Tibial artery (tissue), 4 donors: ENCODE measurements at regions not wholly inside any gene's neighbourhood (a gene's known extent, or its start where the extent isn't known, plus 50 kb on each side); places are given as distances from the start of the nearest gene placed in this dataset.
"Not testable (repeated sequence)": the region's sequence is repeated elsewhere in the genome, so short reads cannot be mapped to it uniquely, and the experiment has no call there.

Source experiments
- DNase-seq, 2 donors: peaks; one replicate each; pipeline ENCODE4 v3.0.0-alpha.2; 2019
- H3K27ac ChIP-seq, 2 donors: fragments of 200-600 bp; sonication (generic) in 1 of 2; 1 replicate in 1 of 2; 2 replicates in 1 of 2; pipeline ENCODE4 v1.5.1; 2018 to 2019; ENCODE audit warnings: mild to moderate bottlenecking in 1 of 2
- H3K27me3 ChIP-seq, 2 donors: fragments of 200-600 bp; sonication (generic) in 1 of 2; one replicate each; pipeline versions ENCODE4 v1.5.1 to v1.6.0; 2016 to 2019
- H3K36me3 ChIP-seq, 3 donors: fragments of 200-600 bp; sonication (generic) in 2 of 3; one replicate each; pipeline ENCODE4 v1.5.1; 2016 to 2019; ENCODE audit warnings: mild to moderate bottlenecking in 2 of 3
- H3K4me1 ChIP-seq, 4 donors: fragments of 200-600 bp; sonication (generic) in 2 of 4; 1 replicate in 3 of 4; 2 replicates in 1 of 4; pipeline ENCODE4 v1.5.1; 2016 to 2019
- H3K4me3 ChIP-seq, 2 donors: fragments of 200-600 bp; sonication (generic) in 1 of 2; 1 replicate in 1 of 2; 2 replicates in 1 of 2; pipeline ENCODE4 v1.5.1; 2018 to 2019; ENCODE audit warnings: mild to moderate bottlenecking in 2 of 2
- H3K9me3 ChIP-seq, 3 donors: fragments of 200-600 bp; sonication (generic) in 1 of 3; one replicate each; pipeline ENCODE4 v1.5.1; 2016 to 2019
- CTCF ChIP-seq, 2 experiments: fragments of 200-600 bp in 1 of 2; fragments of 450-650 bp in 1 of 2; IDR thresholded peaks; one replicate each; pipeline ENCODE4 v1.5.1; 2017 to 2019; ENCODE audit warnings: antibody characterized with exemption in 2 of 2, mild to moderate bottlenecking in 1 of 2, moderate library complexity in 1 of 2
- intact Hi-C: fragments of 100-400 bp; cut with DNase I; formaldehyde crosslinking; loops from one replicate; pipeline ENCODE4 v1.15.0; 2023; ENCODE audit warnings: low total_unique reads

GRCh38 chr9:82052081-82052480 lies 63.5 kb downstream of the SPATA31D1 start:
- no peaks in the 10 kb centered on the region for H3K36me3 ChIP-seq
- no peaks in the 10 kb centered on the region for H3K27me3 ChIP-seq
- no peak overlapping the region for H3K4me3 ChIP-seq
- no peaks in the 10 kb centered on the region for H3K4me1 ChIP-seq
- DNase-seq, result no peak
- no peak overlapping the region for H3K27ac ChIP-seq
- H3K9me3 ChIP-seq, result no peaks in the 10 kb centered on the region
- intact Hi-C loops, result no loop called here
- TF ChIP-seq CTCF (IDR thresholded peaks at IDR 0.05), result no peak

GRCh38 chr9:82054264-82055015 lies 65.9 kb downstream of the SPATA31D1 start:
- no peak for TF ChIP-seq CTCF (IDR thresholded peaks at IDR 0.05)
- H3K27ac ChIP-seq, result no peak overlapping the region
- no peaks in the 10 kb centered on the region for H3K27me3 ChIP-seq
- H3K9me3 ChIP-seq, result no peaks in the 10 kb centered on the region
- intact Hi-C loops, result no loop called here
- no peak overlapping the region for H3K4me3 ChIP-seq
- no peaks in the 10 kb centered on the region for H3K36me3 ChIP-seq
- DNase-seq, result no peak
- H3K4me1 ChIP-seq, result no peaks in the 10 kb centered on the region

GRCh38 chr9:82057805-82058204 lies 69.2 kb downstream of the SPATA31D1 start:
- DNase-seq, result no peak
- Histone ChIP-seq H3K4me3 (no peak overlapping the region), H3K9me3 (no peaks in the 10 kb centered on the region), H3K27ac (no peak overlapping the region), H3K27me3 (no peaks in the 10 kb centered on the region), H3K4me1 (no peaks in the 10 kb centered on the region), H3K36me3 (no peaks in the 10 kb centered on the region)
- intact Hi-C loops, result no loop called here
- TF ChIP-seq CTCF (IDR thresholded peaks at IDR 0.05), result no peak

- intact Hi-C loops, DNase-seq, H3K4me3 ChIP-seq, H3K36me3 ChIP-seq, H3K4me1 ChIP-seq, H3K9me3 ChIP-seq, H3K27ac ChIP-seq, H3K27me3 ChIP-seq: not testable (repeated sequence)
These were observed 73.2 kb downstream of the SPATA31D1 start for GRCh38 chr9:82061801-82062200.

GRCh38 chr9:82062245-82062644 lies 73.7 kb downstream of the SPATA31D1 start:
- intact Hi-C loops, result no loop called here
- no peak for TF ChIP-seq CTCF (IDR thresholded peaks at IDR 0.05)
- no peak for DNase-seq
- H3K4me3 ChIP-seq, result no peak overlapping the region
- no peaks in the 10 kb centered on the region for H3K36me3 ChIP-seq
- no peak overlapping the region for H3K27ac ChIP-seq
- no peaks in the 10 kb centered on the region for H3K9me3 ChIP-seq
- H3K4me1 ChIP-seq, result no peaks in the 10 kb centered on the region
- no peaks in the 10 kb centered on the region for H3K27me3 ChIP-seq

- Histone ChIP-seq H3K4me3 (no peak overlapping the region), H3K27me3 (no peaks in the 10 kb centered on the region), H3K27ac (no peak overlapping the region), H3K9me3 (no peaks in the 10 kb centered on the region), H3K4me1 (no peaks in the 10 kb centered on the region), H3K36me3 (no peaks in the 10 kb centered on the region)
- TF ChIP-seq CTCF (IDR thresholded peaks at IDR 0.05), result no peak
- DNase-seq, result no peak
- intact Hi-C loops, result no loop called here
These were observed 85.3 kb downstream of the SPATA31D1 start for GRCh38 chr9:82073551-82074543.
